ENCODE measurements at regions not wholly inside any gene's neighbourhood (a gene's known extent, or its start where the extent isn't known, plus 50 kb on each side); places are given as distances from the start of the nearest gene placed in this dataset.

- WGBS (ENCODE audit: extremely low coverage, insufficient coverage, low lambda C conversion rate) = no CpG with 5 or more reads among the region's 3 CpGs
- Histone ChIP-seq H2BK5ac (ENCODE audit: low read length) (peak overlapping the region; percentile 82), H4K8ac (ENCODE audit: low read depth, low read length) (no peak overlapping the region), H3K27ac (ENCODE audit: low read depth, low read length) (no peak overlapping the region), H3K27me3 (ENCODE audit: insufficient read depth, low read length, poor library complexity) (no peaks in the 10 kb centered on the region), H3K4me3 (ENCODE audit: low read length) (no peak overlapping the region), H3K4me2 (ENCODE audit: low read length) (no peak overlapping the region), H3K56ac (ENCODE audit: low read length) (peak overlapping the region; percentile 60), H3K79me1 (ENCODE audit: low read length) (no peaks in the 10 kb centered on the region), H3K23ac (ENCODE audit: low read length) (no peak overlapping the region), H3K4me1 (ENCODE audit: control insufficient read depth, low read depth, low read length) (peaks cover 4% of the 10 kb centered on the region), H2BK120ac (ENCODE audit: low read depth, low read length) (no peak overlapping the region), H4K5ac (ENCODE audit: low read length) (peak overlapping the region; percentile 59), H3K79me2 (ENCODE audit: control insufficient read depth, insufficient read depth, low read length) (no peaks in the 10 kb centered on the region), H3K9ac (ENCODE audit: low read length) (no peak overlapping the region), H3K18ac (ENCODE audit: low read length) (no peak overlapping the region), H2AK5ac (ENCODE audit: low read length) (peak overlapping the region; percentile 15), H3K36me3 (ENCODE audit: control insufficient read depth, insufficient read depth, low read length) (no peaks in the 10 kb centered on the region), H3K4ac (ENCODE audit: low read depth, low read length) (no peak overlapping the region), H2BK15ac (replicated peaks; ENCODE audit: low read depth) (no peak overlapping the region)
- DNase-seq = peak; percentile 86
These were observed 54.3 kb upstream of the SLC24A5 start for GRCh38 chr15:48066456-48066855.
